Right atrium auricular region (tissue), 2 donors: ENCODE measurements at regions not wholly inside any gene's neighbourhood (a gene's known extent, or its start where the extent isn't known, plus 50 kb on each side); places are given as distances from the start of the nearest gene placed in this dataset.

ENCODE experiments used
- DNase-seq: peaks from one replicate; pipeline ENCODE4 v3.0.0-alpha.2; 2019; ENCODE audit warnings: low spot score
- H3K27ac ChIP-seq, 2 donors: fragments of 200-600 bp; sonication (generic); 1 replicate in 1 of 2; 2 replicates in 1 of 2; pipeline ENCODE4 v1.5.1; 2016 to 2019
- H3K27me3 ChIP-seq, 2 donors: fragments of 200-600 bp; sonication (generic); one replicate each; pipeline versions ENCODE4 v1.5.1 to v1.6.0; 2017 to 2019
- H3K36me3 ChIP-seq: fragments of 200-600 bp; sonication (generic); one replicate; pipeline ENCODE4 v1.5.1; 2016
- H3K4me1 ChIP-seq, 2 donors: fragments of 200-600 bp; sonication (generic); one replicate each; pipeline versions ENCODE4 v1.5.1 to v1.6.0; 2017 to 2019
- H3K4me3 ChIP-seq, 2 donors: fragments of 200-600 bp; sonication (generic); 1 replicate in 1 of 2; 2 replicates in 1 of 2; pipeline ENCODE4 v1.5.1; 2017 to 2019; ENCODE audit warnings: mild to moderate bottlenecking in 1 of 2, moderate library complexity in 1 of 2
- H3K9me3 ChIP-seq, 2 donors: fragments of 200-600 bp; sonication (generic); one replicate each; pipeline ENCODE4 v1.5.1; 2019
- TF ChIP-seq, protein P1 (sequence below), 2 donors: fragments of 200-600 bp; sonication (generic); IDR thresholded peaks; one replicate each; pipeline ENCODE4 v1.5.1; 2019; ENCODE audit warnings: antibody characterized with exemption in 2 of 2

DNA sequence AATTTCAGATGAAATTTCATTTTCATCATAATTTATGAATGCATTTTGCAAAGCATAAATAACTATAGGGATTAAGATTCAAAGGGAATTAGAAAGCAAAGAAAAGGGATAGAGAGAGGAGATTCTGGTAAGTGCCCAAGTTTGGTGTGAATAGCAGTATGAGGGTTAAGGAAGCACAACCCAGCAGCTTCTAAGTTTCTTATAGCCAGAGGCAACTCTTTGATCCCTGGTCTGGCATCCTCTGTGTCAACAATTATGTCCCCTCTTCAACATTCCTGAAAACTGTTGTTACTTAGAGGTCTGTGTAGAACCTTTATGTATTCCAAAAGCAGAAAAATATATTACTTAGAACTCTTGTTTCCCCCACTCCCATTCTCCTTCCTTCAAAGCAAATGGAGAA lies 171.6 kb upstream of the SATB2 start:
- Histone ChIP-seq H3K4me3 (no peak overlapping the region), H3K9me3 (no peaks in the 10 kb centered on the region), H3K4me1 (no peaks in the 10 kb centered on the region), H3K27me3 (no peaks in the 10 kb centered on the region), H3K36me3 (no peaks in the 10 kb centered on the region), H3K27ac (no peak overlapping the region)
- DNase-seq: no peak
- TF ChIP-seq, protein P1, sequence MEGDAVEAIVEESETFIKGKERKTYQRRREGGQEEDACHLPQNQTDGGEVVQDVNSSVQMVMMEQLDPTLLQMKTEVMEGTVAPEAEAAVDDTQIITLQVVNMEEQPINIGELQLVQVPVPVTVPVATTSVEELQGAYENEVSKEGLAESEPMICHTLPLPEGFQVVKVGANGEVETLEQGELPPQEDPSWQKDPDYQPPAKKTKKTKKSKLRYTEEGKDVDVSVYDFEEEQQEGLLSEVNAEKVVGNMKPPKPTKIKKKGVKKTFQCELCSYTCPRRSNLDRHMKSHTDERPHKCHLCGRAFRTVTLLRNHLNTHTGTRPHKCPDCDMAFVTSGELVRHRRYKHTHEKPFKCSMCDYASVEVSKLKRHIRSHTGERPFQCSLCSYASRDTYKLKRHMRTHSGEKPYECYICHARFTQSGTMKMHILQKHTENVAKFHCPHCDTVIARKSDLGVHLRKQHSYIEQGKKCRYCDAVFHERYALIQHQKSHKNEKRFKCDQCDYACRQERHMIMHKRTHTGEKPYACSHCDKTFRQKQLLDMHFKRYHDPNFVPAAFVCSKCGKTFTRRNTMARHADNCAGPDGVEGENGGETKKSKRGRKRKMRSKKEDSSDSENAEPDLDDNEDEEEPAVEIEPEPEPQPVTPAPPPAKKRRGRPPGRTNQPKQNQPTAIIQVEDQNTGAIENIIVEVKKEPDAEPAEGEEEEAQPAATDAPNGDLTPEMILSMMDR (IDR thresholded peaks at IDR 0.05): no peak

GRCh38 chr2:199627417-199627816 lies 169.7 kb upstream of the SATB2 start:
- no peak for DNase-seq
- no peaks in the 10 kb centered on the region for H3K9me3 ChIP-seq
- no peaks in the 10 kb centered on the region for H3K36me3 ChIP-seq
- H3K27me3 ChIP-seq: no peaks in the 10 kb centered on the region
- H3K27ac ChIP-seq: no peak overlapping the region
- TF ChIP-seq, protein P1 (IDR thresholded peaks at IDR 0.05): no peak
- no peaks in the 10 kb centered on the region for H3K4me1 ChIP-seq
- H3K4me3 ChIP-seq: no peak overlapping the region

DNA sequence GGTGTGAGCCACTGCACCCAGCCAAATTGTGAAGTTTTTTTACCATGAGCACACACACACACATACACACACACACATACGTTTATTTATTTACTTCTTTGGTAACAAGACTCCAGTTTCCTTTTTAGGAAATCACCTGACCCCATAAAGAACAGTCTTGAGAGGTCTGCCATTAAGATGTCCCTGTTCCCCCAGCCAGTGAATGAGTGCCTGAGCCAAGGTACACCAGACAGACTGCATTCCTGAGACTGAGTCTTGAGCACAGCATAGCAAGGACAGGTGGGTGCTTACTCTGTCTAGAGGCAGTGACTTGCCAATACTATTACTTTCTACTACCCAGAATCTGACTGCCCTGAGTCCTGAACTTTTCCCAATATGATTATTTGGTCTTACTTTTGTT lies 167.2 kb upstream of the SATB2 start:
- DNase-seq: no peak
- Histone ChIP-seq H3K27me3 (no peaks in the 10 kb centered on the region), H3K36me3 (no peaks in the 10 kb centered on the region), H3K4me1 (no peaks in the 10 kb centered on the region), H3K27ac (no peak overlapping the region), H3K4me3 (no peak overlapping the region), H3K9me3 (no peaks in the 10 kb centered on the region)
- TF ChIP-seq, protein P1 (IDR thresholded peaks at IDR 0.05): no peak

GRCh38 chr2:199612509-199613130 lies 154.9 kb upstream of the SATB2 start:
- no peaks in the 10 kb centered on the region for H3K27me3 ChIP-seq
- H3K27ac ChIP-seq: no peak overlapping the region
- H3K9me3 ChIP-seq: no peaks in the 10 kb centered on the region
- no peak overlapping the region for H3K4me3 ChIP-seq
- TF ChIP-seq, protein P1 (IDR thresholded peaks at IDR 0.05): no peak
- DNase-seq: no peak
- H3K36me3 ChIP-seq: no peaks in the 10 kb centered on the region
- H3K4me1 ChIP-seq: no peaks in the 10 kb centered on the region

- H3K4me3 ChIP-seq: no peak overlapping the region
- TF ChIP-seq, protein P1 (IDR thresholded peaks at IDR 0.05): no peak
- no peaks in the 10 kb centered on the region for H3K27me3 ChIP-seq
- H3K27ac ChIP-seq: no peak overlapping the region
- H3K36me3 ChIP-seq: no peaks in the 10 kb centered on the region
- DNase-seq: no peak
- H3K4me1 ChIP-seq: no peaks in the 10 kb centered on the region
- no peaks in the 10 kb centered on the region for H3K9me3 ChIP-seq
Measured at GRCh38 chr2:199607914-199608313, 150.2 kb upstream of the SATB2 start.

- Histone ChIP-seq H3K9me3 (no peaks in the 10 kb centered on the region), H3K27me3 (no peaks in the 10 kb centered on the region), H3K4me1 (no peaks in the 10 kb centered on the region), H3K4me3 (no peak overlapping the region), H3K27ac (no peak overlapping the region), H3K36me3 (no peaks in the 10 kb centered on the region)
- TF ChIP-seq, protein P1 (IDR thresholded peaks at IDR 0.05): no peak
- DNase-seq: no peak
Measured at GRCh38 chr2:199606193-199606780, 148.5 kb upstream of the SATB2 start.
